Omental fat pad (tissue), 3 donors: ENCODE measurements at regions not wholly inside any gene's neighbourhood (a gene's known extent, or its start where the extent isn't known, plus 50 kb on each side); places are given as distances from the start of the nearest gene placed in this dataset.

ENCODE experiments used
- ATAC-seq: fragments of 150-250 bp; one replicate; pipeline ENCODE4 v1.9.1; 2016; ENCODE audit warnings: mild to moderate bottlenecking, moderate library complexity; ENCODE audit not compliant: low FRiP score
- DNase-seq: peaks from one replicate; pipeline ENCODE4 v3.0.0-alpha.2; 2019; ENCODE audit warnings: low spot score
- TF ChIP-seq, protein P1 (sequence below), 3 donors: fragments of 450-650 bp; IDR thresholded peaks; one replicate each; pipeline ENCODE4 v1.5.1; 2016 to 2017; ENCODE audit warnings: antibody characterized with exemption in 3 of 3, mild to moderate bottlenecking in 3 of 3, moderate library complexity in 2 of 3

DNA sequence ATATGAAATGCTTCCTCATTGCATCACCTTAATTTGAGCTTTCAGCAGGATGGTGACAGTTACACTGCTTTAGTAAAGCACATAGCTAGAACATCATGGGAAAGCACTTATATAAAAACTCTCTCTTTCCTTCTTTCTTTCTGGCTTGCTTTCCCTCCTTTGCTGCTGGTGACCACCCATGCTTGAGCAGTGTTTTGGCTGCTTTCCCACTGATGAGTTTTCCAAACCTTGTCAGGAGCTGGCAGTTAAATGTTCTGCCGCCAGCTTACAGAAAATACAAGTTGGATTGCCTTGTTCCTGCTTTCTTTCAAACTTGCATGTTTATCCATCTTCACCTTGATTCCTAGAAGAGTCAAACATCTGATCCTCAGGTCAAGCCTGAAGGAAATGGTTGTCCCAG lies 323.9 kb downstream of the FOXA2 start:
- ATAC-seq: no peak
- DNase-seq: no peak
- TF ChIP-seq, protein P1, sequence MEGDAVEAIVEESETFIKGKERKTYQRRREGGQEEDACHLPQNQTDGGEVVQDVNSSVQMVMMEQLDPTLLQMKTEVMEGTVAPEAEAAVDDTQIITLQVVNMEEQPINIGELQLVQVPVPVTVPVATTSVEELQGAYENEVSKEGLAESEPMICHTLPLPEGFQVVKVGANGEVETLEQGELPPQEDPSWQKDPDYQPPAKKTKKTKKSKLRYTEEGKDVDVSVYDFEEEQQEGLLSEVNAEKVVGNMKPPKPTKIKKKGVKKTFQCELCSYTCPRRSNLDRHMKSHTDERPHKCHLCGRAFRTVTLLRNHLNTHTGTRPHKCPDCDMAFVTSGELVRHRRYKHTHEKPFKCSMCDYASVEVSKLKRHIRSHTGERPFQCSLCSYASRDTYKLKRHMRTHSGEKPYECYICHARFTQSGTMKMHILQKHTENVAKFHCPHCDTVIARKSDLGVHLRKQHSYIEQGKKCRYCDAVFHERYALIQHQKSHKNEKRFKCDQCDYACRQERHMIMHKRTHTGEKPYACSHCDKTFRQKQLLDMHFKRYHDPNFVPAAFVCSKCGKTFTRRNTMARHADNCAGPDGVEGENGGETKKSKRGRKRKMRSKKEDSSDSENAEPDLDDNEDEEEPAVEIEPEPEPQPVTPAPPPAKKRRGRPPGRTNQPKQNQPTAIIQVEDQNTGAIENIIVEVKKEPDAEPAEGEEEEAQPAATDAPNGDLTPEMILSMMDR (IDR thresholded peaks at IDR 0.05): no peak

DNA sequence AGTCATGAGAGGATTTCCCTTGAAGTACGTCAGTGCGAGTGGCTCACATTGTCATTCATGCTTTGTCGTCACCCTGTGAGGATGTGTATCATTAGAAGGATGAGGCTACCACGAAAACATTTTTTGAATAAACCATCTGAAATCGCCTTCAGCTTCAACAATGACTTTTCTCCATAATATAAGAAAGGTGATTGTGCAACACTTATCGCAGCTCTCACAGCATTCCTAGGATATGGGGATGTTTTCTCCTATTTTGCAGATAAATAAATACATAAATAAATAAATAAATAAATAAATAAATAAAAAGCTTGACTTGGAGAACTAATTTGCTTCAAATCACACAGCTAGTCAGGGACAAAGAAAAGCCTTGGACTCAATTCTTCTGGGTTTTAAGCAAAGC lies 326.5 kb downstream of the FOXA2 start:
- TF ChIP-seq, protein P1 (IDR thresholded peaks at IDR 0.05): no peak
- ATAC-seq: no peak
- no peak for DNase-seq

DNA sequence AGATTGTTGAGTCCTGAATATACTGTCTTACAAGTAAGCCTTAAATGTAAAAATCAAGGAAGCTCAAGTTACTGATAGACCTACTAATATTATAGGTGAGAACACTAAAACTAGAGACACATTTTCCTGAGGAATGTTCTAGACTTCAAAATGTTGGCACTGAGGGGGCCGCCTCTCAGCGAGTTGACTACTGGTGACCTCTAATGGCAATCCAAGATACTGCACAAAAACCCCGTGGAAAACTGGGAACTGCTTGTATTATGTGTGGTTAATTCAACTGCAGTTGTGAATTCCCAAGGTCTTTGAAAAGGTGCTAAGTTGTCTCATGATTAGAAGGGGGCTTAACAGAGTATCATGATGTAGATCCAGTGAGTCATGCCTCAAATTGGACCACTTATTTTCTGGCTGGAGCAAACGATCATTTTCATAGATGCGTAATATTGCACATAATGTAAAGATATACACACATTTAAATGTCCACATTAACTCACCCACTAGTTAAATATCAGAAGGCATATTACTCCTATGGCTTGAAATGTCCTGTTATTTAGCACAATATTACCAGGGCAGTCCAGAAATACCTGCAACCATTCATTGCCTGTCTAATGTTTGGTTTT lies 336.2 kb downstream of the FOXA2 start:
- TF ChIP-seq, protein P1 (IDR thresholded peaks at IDR 0.05): no peak
- ATAC-seq (no peak), DNase-seq (no peak)

DNA sequence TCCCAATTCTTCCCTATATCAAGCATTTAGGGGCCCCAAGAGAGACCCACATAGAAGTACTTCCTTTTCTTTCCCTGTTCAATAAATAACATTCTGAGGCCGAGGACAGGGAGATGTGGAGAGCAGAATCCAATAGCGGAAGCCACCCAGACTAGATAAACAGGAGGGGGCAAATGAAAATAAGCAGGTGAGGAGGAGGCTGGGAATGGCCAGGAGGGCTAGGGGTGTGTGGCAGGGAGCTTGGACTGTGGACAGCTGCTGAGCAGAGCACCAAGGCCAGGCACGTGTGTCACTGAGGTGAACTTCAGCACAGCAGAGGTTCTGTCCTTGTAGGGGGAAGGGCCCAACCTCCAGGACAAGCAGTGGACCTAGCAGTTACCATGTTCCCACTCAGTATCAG lies 339.2 kb downstream of the FOXA2 start:
- TF ChIP-seq, protein P1 (IDR thresholded peaks at IDR 0.05): no peak
- ATAC-seq (no peak), DNase-seq (no peak)

DNA sequence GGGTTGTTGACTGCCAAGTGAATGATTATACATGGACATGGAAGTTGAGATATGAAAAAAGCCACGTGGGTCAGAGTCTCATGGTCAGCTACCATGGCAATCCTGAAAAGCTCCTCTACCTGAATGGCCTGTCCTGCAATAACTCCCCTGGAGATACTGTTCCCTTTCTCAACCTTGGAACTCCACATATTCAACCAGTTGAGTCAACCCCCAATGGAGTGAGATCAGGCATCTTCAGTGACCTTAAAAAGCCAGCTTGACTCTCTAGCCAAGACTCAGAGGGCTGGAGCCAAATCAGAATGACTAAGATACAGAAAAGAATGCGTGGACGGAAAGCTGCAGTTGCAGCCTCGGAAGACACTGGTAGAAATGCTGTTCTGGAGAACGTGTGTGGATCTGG lies 341.3 kb downstream of the FOXA2 start:
- DNase-seq (no peak), ATAC-seq (no peak)
- TF ChIP-seq, protein P1 (IDR thresholded peaks at IDR 0.05): no peak

DNA sequence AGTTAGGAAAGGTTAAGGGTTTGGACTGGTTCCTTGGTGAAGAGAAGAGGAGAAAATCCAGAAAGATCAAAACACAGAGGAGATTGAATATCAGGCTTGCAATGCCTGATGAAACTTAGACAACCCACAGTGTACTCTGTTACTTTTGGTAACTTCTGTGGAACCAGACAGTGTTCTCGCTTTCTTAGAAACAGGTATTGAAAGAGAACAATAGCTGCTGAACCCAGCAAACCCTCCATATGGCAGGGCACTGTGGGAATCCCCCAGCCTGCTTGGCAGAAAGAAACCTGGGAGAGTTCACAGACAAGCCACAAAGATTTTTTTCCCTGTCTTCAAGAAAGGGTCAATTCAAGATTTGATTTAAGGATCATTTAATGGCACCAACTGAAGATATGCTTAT lies 342.8 kb downstream of the FOXA2 start:
- TF ChIP-seq, protein P1 (IDR thresholded peaks at IDR 0.05): no peak
- ATAC-seq (no peak), DNase-seq (no peak)

DNA sequence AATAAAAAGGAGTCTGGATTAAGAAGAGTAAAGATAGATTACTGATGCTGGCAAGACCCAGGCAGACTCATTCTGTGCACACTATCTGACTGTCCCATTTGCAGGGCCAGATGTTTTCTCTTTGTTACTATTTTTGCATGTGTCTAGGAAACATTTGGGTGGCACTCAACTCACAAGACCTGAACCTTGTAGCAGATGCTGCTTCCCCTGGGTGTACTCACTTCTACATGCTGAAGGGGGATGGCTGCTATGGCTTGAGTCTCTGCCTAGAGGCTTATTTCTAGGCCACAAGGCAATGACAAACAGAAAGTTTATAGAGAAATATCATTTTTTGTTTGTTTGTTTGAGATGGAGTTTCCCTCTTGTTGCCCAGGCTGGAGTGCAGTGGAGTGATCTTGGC lies 351.4 kb downstream of the FOXA2 start:
- TF ChIP-seq, protein P1 (IDR thresholded peaks at IDR 0.05): no peak
- no peak for ATAC-seq
- no peak for DNase-seq
